Esophagus squamous epithelium (tissue), 4 donors: ENCODE measurements at regions not wholly inside any gene's neighbourhood (a gene's known extent, or its start where the extent isn't known, plus 50 kb on each side); places are given as distances from the start of the nearest gene placed in this dataset.

ENCODE experiments used
- POLR2A ChIP-seq, 4 donors: fragments of 450-650 bp; IDR thresholded peaks; one replicate each; pipeline ENCODE4 v1.6.1; 2017; ENCODE audit warnings: antibody characterized with exemption in 4 of 4, mild to moderate bottlenecking in 4 of 4, moderate library complexity in 3 of 4
- TF ChIP-seq, protein P1 (sequence below), 6 experiments: fragments of 450-650 bp in 4 of 6; fragments of 200-600 bp in 2 of 6; sonication (generic) in 2 of 6; IDR thresholded peaks; one replicate each; pipeline ENCODE4 v1.5.1; 2016 to 2019; ENCODE audit warnings: antibody characterized with exemption in 6 of 6, mild to moderate bottlenecking in 4 of 6, moderate library complexity in 4 of 6

DNA sequence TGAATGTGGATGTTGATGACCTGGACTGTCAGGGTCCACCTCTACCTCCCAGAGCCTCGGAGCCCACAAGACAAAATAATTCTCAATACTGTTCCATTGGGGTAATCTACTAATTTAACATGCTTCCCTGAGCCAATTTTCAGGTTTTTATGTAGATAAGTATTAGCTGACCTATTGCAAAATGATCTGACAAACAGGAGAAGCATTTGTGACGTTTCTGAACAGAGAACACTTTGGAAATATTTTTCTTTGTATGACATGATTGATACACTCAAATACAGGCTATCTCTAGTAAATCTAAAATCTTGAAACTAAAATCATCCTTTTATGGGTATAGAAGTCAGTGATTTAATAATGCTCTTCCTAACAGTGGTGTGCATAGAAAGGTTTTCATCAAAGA, 716.6 kb downstream of the KLHL13 start:
- no peak for TF ChIP-seq POLR2A (IDR thresholded peaks at IDR 0.05)
- TF ChIP-seq, protein P1, sequence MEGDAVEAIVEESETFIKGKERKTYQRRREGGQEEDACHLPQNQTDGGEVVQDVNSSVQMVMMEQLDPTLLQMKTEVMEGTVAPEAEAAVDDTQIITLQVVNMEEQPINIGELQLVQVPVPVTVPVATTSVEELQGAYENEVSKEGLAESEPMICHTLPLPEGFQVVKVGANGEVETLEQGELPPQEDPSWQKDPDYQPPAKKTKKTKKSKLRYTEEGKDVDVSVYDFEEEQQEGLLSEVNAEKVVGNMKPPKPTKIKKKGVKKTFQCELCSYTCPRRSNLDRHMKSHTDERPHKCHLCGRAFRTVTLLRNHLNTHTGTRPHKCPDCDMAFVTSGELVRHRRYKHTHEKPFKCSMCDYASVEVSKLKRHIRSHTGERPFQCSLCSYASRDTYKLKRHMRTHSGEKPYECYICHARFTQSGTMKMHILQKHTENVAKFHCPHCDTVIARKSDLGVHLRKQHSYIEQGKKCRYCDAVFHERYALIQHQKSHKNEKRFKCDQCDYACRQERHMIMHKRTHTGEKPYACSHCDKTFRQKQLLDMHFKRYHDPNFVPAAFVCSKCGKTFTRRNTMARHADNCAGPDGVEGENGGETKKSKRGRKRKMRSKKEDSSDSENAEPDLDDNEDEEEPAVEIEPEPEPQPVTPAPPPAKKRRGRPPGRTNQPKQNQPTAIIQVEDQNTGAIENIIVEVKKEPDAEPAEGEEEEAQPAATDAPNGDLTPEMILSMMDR (IDR thresholded peaks at IDR 0.05), result no peak
